Neural cell (in vitro differentiated cells): ENCODE measurements at regions not wholly inside any gene's neighbourhood (a gene's known extent, or its start where the extent isn't known, plus 50 kb on each side); places are given as distances from the start of the nearest gene placed in this dataset.

Experiments used
- CTCF ChIP-seq: fragments of 450-650 bp; IDR thresholded peaks from 2 replicates; pipeline ENCODE4 v1.5.1; 2014; ENCODE audit warnings: antibody characterized with exemption, mild to moderate bottlenecking, moderate library complexity; ENCODE audit not compliant: poor library complexity, severe bottlenecking
- EP300 ChIP-seq: fragments of 450-650 bp; conservative IDR thresholded peaks from 2 replicates; pipeline ENCODE4 v1.6.1; 2014; ENCODE audit warnings: antibody characterized with exemption, mild to moderate bottlenecking, moderate library complexity; ENCODE audit not compliant: poor library complexity, severe bottlenecking
- POLR2AphosphoS5 ChIP-seq: IDR thresholded peaks from 2 replicates; pipeline ENCODE4 v1.6.1; 2012
- RAD21 ChIP-seq: fragments of 450-650 bp; conservative IDR thresholded peaks from 2 replicates; pipeline ENCODE4 v1.6.1; 2014; ENCODE audit warnings: antibody characterized with exemption, mild to moderate bottlenecking, moderate library complexity
- SMC3 ChIP-seq: fragments of 450-650 bp; conservative IDR thresholded peaks from 2 replicates; pipeline ENCODE4 v1.6.1; 2014; ENCODE audit warnings: antibody characterized with exemption, mild to moderate bottlenecking, moderate library complexity; ENCODE audit not compliant: poor library complexity

- TF ChIP-seq CTCF: no peak
- peak; percentile 49 for TF ChIP-seq POLR2AphosphoS5
- no peak for TF ChIP-seq EP300
- TF ChIP-seq SMC3: no peak
- TF ChIP-seq RAD21: no peak
These were observed 100.0 kb upstream of the ZNF469 start for GRCh38 chr16:88282564-88283395.
